MM.1S (cell line): ENCODE measurements at regions not wholly inside any gene's neighbourhood (a gene's known extent, or its start where the extent isn't known, plus 50 kb on each side); places are given as distances from the start of the nearest gene placed in this dataset.

Experiments used
- DNase-seq: peaks from one replicate; pipeline ENCODE4 v3.0.0-alpha.2; 2015
- H2AFZ ChIP-seq: fragments of 300-600 bp; sonication (generic); 2 replicates; pipeline ENCODE4 v1.6.0; 2016; ENCODE audit warnings: antibody characterized with exemption, low read length
- H3F3A ChIP-seq: fragments of 300-600 bp; sonication (generic); 2 replicates; pipeline ENCODE4 v1.6.1; 2016; ENCODE audit warnings: mild to moderate bottlenecking, antibody characterized with exemption, low read length, moderate library complexity, mixed read lengths; ENCODE audit not compliant: insufficient read depth
- H3K27ac ChIP-seq: fragments of 300-600 bp; sonication (generic); 2 replicates; pipeline ENCODE4 v1.5.1; 2016; ENCODE audit warnings: mild to moderate bottlenecking, low read length
- H3K27me3 ChIP-seq: fragments of 300-600 bp; sonication (generic); replicated peaks from 2 replicates; pipeline ENCODE4 v1.6.0; 2016; ENCODE audit warnings: low read length; ENCODE audit not compliant: insufficient read depth
- H3K36me3 ChIP-seq: fragments of 300-600 bp; sonication (generic); replicated peaks from 2 replicates; pipeline ENCODE4 v1.6.1; 2016; ENCODE audit warnings: mild to moderate bottlenecking, low read length, mixed read lengths; ENCODE audit not compliant: insufficient read depth
- H3K4me1 ChIP-seq: fragments of 300-600 bp; sonication (generic); 2 replicates; pipeline ENCODE4 v1.6.1; 2016; ENCODE audit warnings: low read length, mixed read lengths
- H3K4me2 ChIP-seq: fragments of 300-600 bp; sonication (generic); 2 replicates; pipeline ENCODE4 v1.6.0; 2016; ENCODE audit warnings: low read depth, low read length
- H3K4me3 ChIP-seq: fragments of 300-600 bp; sonication (generic); 2 replicates; pipeline ENCODE4 v1.5.1; 2016; ENCODE audit warnings: low read length, mixed read lengths
- H3K79me2 ChIP-seq: fragments of 300-600 bp; sonication (generic); 2 replicates; pipeline ENCODE4 v1.6.1; 2016; ENCODE audit warnings: mixed run types, low read length, mixed read lengths
- H3K9ac ChIP-seq: fragments of 300-600 bp; sonication (generic); 2 replicates; pipeline ENCODE4 v1.6.1; 2016; ENCODE audit warnings: low read length, mixed read lengths
- H3K9me2 ChIP-seq: fragments of 300-600 bp; sonication (generic); replicated peaks from 2 replicates; pipeline ENCODE4 v1.6.1; 2016; ENCODE audit warnings: mild to moderate bottlenecking, low read length, mixed read lengths; ENCODE audit not compliant: insufficient read depth
- H3K9me3 ChIP-seq: fragments of 300-600 bp; sonication (generic); replicated peaks from 2 replicates; pipeline ENCODE4 v1.6.1; 2016; ENCODE audit warnings: mild to moderate bottlenecking, low read length, mixed read lengths; ENCODE audit not compliant: insufficient read depth
- H4K20me1 ChIP-seq: fragments of 300-600 bp; sonication (generic); 2 replicates; pipeline ENCODE4 v1.6.1; 2016; ENCODE audit warnings: mild to moderate bottlenecking, low read length, moderate library complexity, mixed read lengths; ENCODE audit not compliant: insufficient read depth
- EZH2 ChIP-seq: fragments of 300-600 bp; sonication (generic); optimal IDR thresholded peaks from 2 replicates; pipeline ENCODE3; 2017; ENCODE audit warnings: low read depth, mild to moderate bottlenecking, antibody characterized with exemption, low read length, mixed read lengths
- EZH2phosphoT487 ChIP-seq: fragments of 300-600 bp; sonication (generic); IDR thresholded peaks from 2 replicates; pipeline ENCODE4 v1.6.1; 2018; ENCODE audit warnings: antibody characterized with exemption, low read length
- TF ChIP-seq, protein P1 (sequence below): fragments of 300-600 bp; sonication (generic); IDR thresholded peaks from 2 replicates; pipeline ENCODE4 v1.5.1; 2016; ENCODE audit warnings: antibody characterized with exemption, low read length, mixed read lengths

- TF ChIP-seq EZH2phosphoT487: no peak
- TF ChIP-seq, protein P1, sequence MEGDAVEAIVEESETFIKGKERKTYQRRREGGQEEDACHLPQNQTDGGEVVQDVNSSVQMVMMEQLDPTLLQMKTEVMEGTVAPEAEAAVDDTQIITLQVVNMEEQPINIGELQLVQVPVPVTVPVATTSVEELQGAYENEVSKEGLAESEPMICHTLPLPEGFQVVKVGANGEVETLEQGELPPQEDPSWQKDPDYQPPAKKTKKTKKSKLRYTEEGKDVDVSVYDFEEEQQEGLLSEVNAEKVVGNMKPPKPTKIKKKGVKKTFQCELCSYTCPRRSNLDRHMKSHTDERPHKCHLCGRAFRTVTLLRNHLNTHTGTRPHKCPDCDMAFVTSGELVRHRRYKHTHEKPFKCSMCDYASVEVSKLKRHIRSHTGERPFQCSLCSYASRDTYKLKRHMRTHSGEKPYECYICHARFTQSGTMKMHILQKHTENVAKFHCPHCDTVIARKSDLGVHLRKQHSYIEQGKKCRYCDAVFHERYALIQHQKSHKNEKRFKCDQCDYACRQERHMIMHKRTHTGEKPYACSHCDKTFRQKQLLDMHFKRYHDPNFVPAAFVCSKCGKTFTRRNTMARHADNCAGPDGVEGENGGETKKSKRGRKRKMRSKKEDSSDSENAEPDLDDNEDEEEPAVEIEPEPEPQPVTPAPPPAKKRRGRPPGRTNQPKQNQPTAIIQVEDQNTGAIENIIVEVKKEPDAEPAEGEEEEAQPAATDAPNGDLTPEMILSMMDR: no peak
Measured at GRCh38 chr6:120260636-120261035, 911.1 kb upstream of the MAN1A1 start.

DNA sequence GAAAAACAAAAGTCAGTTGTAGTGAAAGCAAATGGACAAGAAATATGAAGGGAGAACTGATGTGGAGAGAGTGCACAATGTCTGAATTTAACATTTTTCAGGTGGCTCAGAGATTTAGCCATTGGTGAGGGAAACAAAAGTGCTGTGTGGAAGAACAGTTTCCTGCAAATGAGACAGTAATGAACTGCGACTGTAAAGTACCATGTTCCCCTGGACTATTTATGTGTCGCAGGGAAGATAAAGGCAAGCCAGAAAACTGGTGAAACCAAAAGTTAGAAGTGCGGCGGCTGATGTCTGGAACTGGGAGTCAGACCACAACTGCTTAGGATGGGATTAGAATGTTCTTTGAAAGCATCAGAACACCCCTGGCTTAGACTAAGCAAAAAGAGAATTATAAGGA lies 905.1 kb upstream of the MAN1A1 start:
- Histone ChIP-seq H3K79me2 (no peaks in the 10 kb centered on the region), H3F3A (no peaks in the 10 kb centered on the region), H3K9me2 (no peaks in the 10 kb centered on the region), H3K27ac (no peak overlapping the region), H3K9me3 (no peaks in the 10 kb centered on the region), H3K27me3 (no peaks in the 10 kb centered on the region), H3K36me3 (no peaks in the 10 kb centered on the region), H3K4me2 (no peak overlapping the region), H3K4me1 (no peaks in the 10 kb centered on the region), H2AFZ (no peak overlapping the region), H4K20me1 (no peaks in the 10 kb centered on the region), H3K9ac (no peak overlapping the region), H3K4me3 (no peak overlapping the region)
- DNase-seq: no peak
- TF ChIP-seq EZH2phosphoT487: no peak
- TF ChIP-seq, protein P1: no peak
- TF ChIP-seq EZH2: no peak

More at GRCh38 chr6:120260636-120261035, 911.1 kb upstream of the MAN1A1 start:
- Histone ChIP-seq H2AFZ (no peak overlapping the region), H3K9me2 (no peaks in the 10 kb centered on the region), H3K9me3 (no peaks in the 10 kb centered on the region), H3F3A (no peaks in the 10 kb centered on the region), H3K4me2 (no peak overlapping the region), H3K27ac (no peak overlapping the region), H3K79me2 (no peaks in the 10 kb centered on the region), H3K9ac (no peak overlapping the region), H3K4me3 (no peak overlapping the region), H3K4me1 (no peaks in the 10 kb centered on the region), H3K27me3 (no peaks in the 10 kb centered on the region), H3K36me3 (no peaks in the 10 kb centered on the region), H4K20me1 (no peaks in the 10 kb centered on the region)
- DNase-seq: no peak

DNA sequence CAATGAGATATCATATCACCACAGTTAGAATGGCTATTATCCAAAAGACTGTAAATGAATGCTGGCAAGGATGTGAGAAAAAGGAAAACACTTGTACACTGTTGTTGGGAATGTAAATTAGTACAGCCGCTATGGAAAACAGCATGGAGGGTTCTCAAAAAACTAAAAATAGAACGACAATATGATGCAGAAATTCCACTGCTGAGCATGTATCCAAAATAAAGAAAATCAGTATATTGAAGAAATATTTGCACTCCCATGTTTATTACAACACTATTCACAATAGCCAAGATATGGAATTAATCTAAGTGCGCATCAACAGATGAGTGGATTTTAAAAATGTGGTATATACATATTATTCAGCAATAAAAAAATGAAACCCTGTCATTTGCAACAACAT lies 898.9 kb upstream of the MAN1A1 start:
- Histone ChIP-seq H3K36me3 (no peaks in the 10 kb centered on the region), H4K20me1 (no peaks in the 10 kb centered on the region), H2AFZ (no peak overlapping the region), H3K27me3 (no peaks in the 10 kb centered on the region), H3K9me3 (no peaks in the 10 kb centered on the region), H3K4me3 (no peak overlapping the region), H3K4me2 (no peak overlapping the region), H3K4me1 (no peaks in the 10 kb centered on the region), H3K9ac (no peak overlapping the region), H3K9me2 (no peaks in the 10 kb centered on the region), H3K79me2 (no peaks in the 10 kb centered on the region), H3K27ac (no peak overlapping the region), H3F3A (no peaks in the 10 kb centered on the region)
- no peak for DNase-seq
- TF ChIP-seq EZH2 (no peak), EZH2phosphoT487 (no peak)
- TF ChIP-seq, protein P1: no peak
